Neural crest cell (in vitro differentiated cells): ENCODE measurements at regions not wholly inside any gene's neighbourhood (a gene's known extent, or its start where the extent isn't known, plus 50 kb on each side); places are given as distances from the start of the nearest gene placed in this dataset.

Source experiments
- DNase-seq: peaks from one replicate; pipeline ENCODE4 v3.0.0; 2021; ENCODE audit warnings: low read depth, mixed read lengths, low spot score
- H3K27ac Mint-ChIP-seq: one replicate; pipeline ENCODE4 v1.8.0; 2021; ENCODE audit warnings: mild to moderate bottlenecking, mixed read lengths; ENCODE audit not compliant: unreplicated experiment
- H3K27me3 Mint-ChIP-seq: 2 replicates; pipeline ENCODE4 v1.8.0; 2021; ENCODE audit warnings: low read depth, mild to moderate bottlenecking, mixed read lengths
- H3K36me3 Mint-ChIP-seq: 2 replicates; pipeline ENCODE4 v1.8.0; 2021; ENCODE audit warnings: low read depth, mild to moderate bottlenecking, mixed read lengths
- H3K4me1 Mint-ChIP-seq: 2 replicates; pipeline ENCODE4 v1.8.0; 2021; ENCODE audit warnings: mixed read lengths
- H3K4me3 Mint-ChIP-seq: one replicate; pipeline ENCODE4 v1.8.0; 2021; ENCODE audit warnings: mild to moderate bottlenecking, mixed read lengths
- H3K9me3 Mint-ChIP-seq: 2 replicates; pipeline ENCODE4 v1.8.0; 2021; ENCODE audit warnings: mixed read lengths
- CTCF ChIP-seq: fragments of 200-600 bp; sonication (generic); conservative IDR thresholded peaks from 2 replicates; pipeline ENCODE4 v1.5.0; 2021; ENCODE audit warnings: antibody characterized with exemption, mild to moderate bottlenecking

- Mint-ChIP-seq H3K9me3 (peaks cover 20% of the 10 kb centered on the region), H3K27ac (peak overlapping the region; percentile 38), H3K27me3 (no peaks in the 10 kb centered on the region), H3K4me3 (no peak overlapping the region), H3K4me1 (peaks cover 22% of the 10 kb centered on the region), H3K36me3 (peaks cover 13% of the 10 kb centered on the region)
- no peak for DNase-seq
- TF ChIP-seq CTCF = no peak
These were observed 472.1 kb downstream of the CDH2 start for GRCh38 chr18:27704736-27705361.

GRCh38 chr18:27699137-27699536 lies 477.8 kb downstream of the CDH2 start:
- H3K27me3 Mint-ChIP-seq = no peaks in the 10 kb centered on the region
- peaks cover 9% of the 10 kb centered on the region for H3K9me3 Mint-ChIP-seq
- H3K4me3 Mint-ChIP-seq = no peak overlapping the region
- peaks cover 28% of the 10 kb centered on the region for H3K4me1 Mint-ChIP-seq
- DNase-seq = no peak
- no peak overlapping the region for H3K27ac Mint-ChIP-seq
- no peak for TF ChIP-seq CTCF
- H3K36me3 Mint-ChIP-seq = peaks cover 4% of the 10 kb centered on the region

GRCh38 chr18:27696148-27696547 lies 480.8 kb downstream of the CDH2 start:
- DNase-seq = no peak
- no peak overlapping the region for H3K4me3 Mint-ChIP-seq
- no peaks in the 10 kb centered on the region for H3K27me3 Mint-ChIP-seq
- H3K36me3 Mint-ChIP-seq = peaks cover 10% of the 10 kb centered on the region
- peaks cover 10% of the 10 kb centered on the region for H3K9me3 Mint-ChIP-seq
- TF ChIP-seq CTCF = no peak
- peaks cover 26% of the 10 kb centered on the region for H3K4me1 Mint-ChIP-seq
- no peak overlapping the region for H3K27ac Mint-ChIP-seq

GRCh38 chr18:27695503-27695902 lies 481.4 kb downstream of the CDH2 start:
- Mint-ChIP-seq H3K4me3 (no peak overlapping the region), H3K27ac (no peak overlapping the region)

GRCh38 chr18:27695052-27695451 lies 481.9 kb downstream of the CDH2 start:
- Mint-ChIP-seq H3K36me3 (peaks cover 10% of the 10 kb centered on the region), H3K27me3 (no peaks in the 10 kb centered on the region), H3K4me3 (no peak overlapping the region), H3K27ac (no peak overlapping the region), H3K9me3 (peaks cover 10% of the 10 kb centered on the region), H3K4me1 (peaks cover 17% of the 10 kb centered on the region)
- no peak for TF ChIP-seq CTCF
- DNase-seq = no peak

More at GRCh38 chr18:27695503-27695902, 481.4 kb downstream of the CDH2 start:
- peaks cover 21% of the 10 kb centered on the region for H3K4me1 Mint-ChIP-seq
- H3K27me3 Mint-ChIP-seq = no peaks in the 10 kb centered on the region
- H3K36me3 Mint-ChIP-seq = peaks cover 10% of the 10 kb centered on the region
- no peak for DNase-seq
- TF ChIP-seq CTCF = no peak
- peaks cover 10% of the 10 kb centered on the region for H3K9me3 Mint-ChIP-seq
